RWPE2 (cell line): ENCODE measurements at regions not wholly inside any gene's neighbourhood (a gene's known extent, or its start where the extent isn't known, plus 50 kb on each side); places are given as distances from the start of the nearest gene placed in this dataset.

Experiments used
- ATAC-seq: fragments of 200-7000 bp; cut with Tn5 transposase; 3 replicates; pipeline ENCODE4 v1.9.1; 2021; ENCODE audit warnings: low read depth
- DNase-seq: peaks from one replicate; pipeline ENCODE4 v3.0.0-alpha.2; 2020; ENCODE audit warnings: low spot score
- H3K27ac ChIP-seq: fragments of 450-650 bp; 2 replicates; pipeline ENCODE4 v1.5.1; 2017; ENCODE audit warnings: mild to moderate bottlenecking; ENCODE audit not compliant: poor library complexity, severe bottlenecking
- H3K27me3 ChIP-seq: fragments of 250-450 bp; sonication (Bioruptor Pico); 2 replicates; pipeline ENCODE4 v1.5.1; 2021; ENCODE audit warnings: mild to moderate bottlenecking, moderate library complexity; ENCODE audit not compliant: insufficient read depth, poor library complexity, severe bottlenecking
- H3K36me3 ChIP-seq: fragments of 250-450 bp; sonication (Bioruptor Pico); 2 replicates; pipeline ENCODE4 v1.5.1; 2020; ENCODE audit warnings: low read depth, mild to moderate bottlenecking, moderate library complexity
- H3K4me1 ChIP-seq: fragments of 250-450 bp; sonication (Bioruptor Pico); 2 replicates; pipeline ENCODE4 v1.5.1; 2021; ENCODE audit warnings: mild to moderate bottlenecking, moderate library complexity; ENCODE audit not compliant: insufficient read depth, poor library complexity, severe bottlenecking
- H3K4me3 ChIP-seq: fragments of 250-450 bp; sonication (Bioruptor Pico); 2 replicates; pipeline ENCODE4 v1.5.1; 2021; ENCODE audit warnings: mild to moderate bottlenecking, moderate library complexity; ENCODE audit not compliant: severe bottlenecking
- H3K9me3 ChIP-seq: fragments of 250-450 bp; sonication (Bioruptor Pico); 2 replicates; pipeline ENCODE4 v1.5.1; 2021; ENCODE audit warnings: mild to moderate bottlenecking, moderate library complexity; ENCODE audit not compliant: severe bottlenecking
- TF ChIP-seq, protein P1 (sequence below): fragments of 450-650 bp; IDR thresholded peaks from one replicate; pipeline ENCODE4 v1.5.1; 2017; ENCODE audit warnings: mild to moderate bottlenecking, moderate library complexity; ENCODE audit not compliant: poor library complexity, severe bottlenecking

DNA sequence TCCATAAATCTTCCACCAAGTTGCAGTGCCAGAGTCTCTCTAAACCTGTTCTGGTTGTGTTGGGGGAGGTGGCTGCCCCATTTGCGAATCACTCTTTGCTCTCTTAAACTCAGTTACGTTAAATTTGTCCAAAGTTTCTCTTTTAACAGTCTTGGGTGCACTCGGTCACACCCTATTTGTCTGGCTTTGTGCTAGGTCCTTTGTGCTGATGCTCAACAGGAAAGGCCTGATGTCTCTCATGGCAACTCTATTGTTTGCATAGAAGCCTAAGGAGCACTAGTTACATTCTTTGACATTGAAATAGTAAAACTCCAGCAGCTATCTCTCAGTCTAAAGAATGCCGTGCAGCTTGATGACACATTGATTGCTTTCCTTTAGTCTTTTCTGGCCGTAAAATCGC is 105.1 kb downstream of the TRMT11 start:
- no peaks in the 10 kb centered on the region for H3K27me3 ChIP-seq
- ATAC-seq = no peak
- no peak for DNase-seq
- H3K9me3 ChIP-seq = no peaks in the 10 kb centered on the region
- H3K36me3 ChIP-seq = no peaks in the 10 kb centered on the region
- H3K4me3 ChIP-seq = no peak overlapping the region
- no peak overlapping the region for H3K27ac ChIP-seq
- no peaks in the 10 kb centered on the region for H3K4me1 ChIP-seq
- TF ChIP-seq, protein P1, sequence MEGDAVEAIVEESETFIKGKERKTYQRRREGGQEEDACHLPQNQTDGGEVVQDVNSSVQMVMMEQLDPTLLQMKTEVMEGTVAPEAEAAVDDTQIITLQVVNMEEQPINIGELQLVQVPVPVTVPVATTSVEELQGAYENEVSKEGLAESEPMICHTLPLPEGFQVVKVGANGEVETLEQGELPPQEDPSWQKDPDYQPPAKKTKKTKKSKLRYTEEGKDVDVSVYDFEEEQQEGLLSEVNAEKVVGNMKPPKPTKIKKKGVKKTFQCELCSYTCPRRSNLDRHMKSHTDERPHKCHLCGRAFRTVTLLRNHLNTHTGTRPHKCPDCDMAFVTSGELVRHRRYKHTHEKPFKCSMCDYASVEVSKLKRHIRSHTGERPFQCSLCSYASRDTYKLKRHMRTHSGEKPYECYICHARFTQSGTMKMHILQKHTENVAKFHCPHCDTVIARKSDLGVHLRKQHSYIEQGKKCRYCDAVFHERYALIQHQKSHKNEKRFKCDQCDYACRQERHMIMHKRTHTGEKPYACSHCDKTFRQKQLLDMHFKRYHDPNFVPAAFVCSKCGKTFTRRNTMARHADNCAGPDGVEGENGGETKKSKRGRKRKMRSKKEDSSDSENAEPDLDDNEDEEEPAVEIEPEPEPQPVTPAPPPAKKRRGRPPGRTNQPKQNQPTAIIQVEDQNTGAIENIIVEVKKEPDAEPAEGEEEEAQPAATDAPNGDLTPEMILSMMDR = no peak

DNA sequence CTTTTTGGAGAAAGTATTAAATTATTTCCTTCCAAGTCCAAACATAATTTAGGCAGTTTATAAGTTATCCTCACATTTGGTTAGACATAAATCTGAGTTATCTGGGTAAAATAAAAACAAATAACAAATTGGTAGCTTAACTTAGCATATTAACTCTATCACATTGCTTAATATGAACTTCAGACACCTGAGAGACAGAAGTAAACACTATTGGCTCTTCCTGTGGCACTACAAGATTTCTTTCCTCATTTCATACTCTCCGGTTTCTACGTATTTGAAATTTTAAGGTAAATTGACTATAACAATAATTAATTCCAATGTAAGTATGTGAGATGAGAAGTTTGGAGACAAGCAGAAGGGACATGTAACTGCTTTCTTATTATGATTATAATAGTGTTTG is 106.8 kb downstream of the TRMT11 start:
- Histone ChIP-seq H3K9me3 (no peaks in the 10 kb centered on the region), H3K4me3 (no peak overlapping the region), H3K36me3 (no peaks in the 10 kb centered on the region), H3K27me3 (no peaks in the 10 kb centered on the region), H3K27ac (no peak overlapping the region), H3K4me1 (no peaks in the 10 kb centered on the region)
- ATAC-seq (no peak), DNase-seq (no peak)
- TF ChIP-seq, protein P1 = no peak

DNA sequence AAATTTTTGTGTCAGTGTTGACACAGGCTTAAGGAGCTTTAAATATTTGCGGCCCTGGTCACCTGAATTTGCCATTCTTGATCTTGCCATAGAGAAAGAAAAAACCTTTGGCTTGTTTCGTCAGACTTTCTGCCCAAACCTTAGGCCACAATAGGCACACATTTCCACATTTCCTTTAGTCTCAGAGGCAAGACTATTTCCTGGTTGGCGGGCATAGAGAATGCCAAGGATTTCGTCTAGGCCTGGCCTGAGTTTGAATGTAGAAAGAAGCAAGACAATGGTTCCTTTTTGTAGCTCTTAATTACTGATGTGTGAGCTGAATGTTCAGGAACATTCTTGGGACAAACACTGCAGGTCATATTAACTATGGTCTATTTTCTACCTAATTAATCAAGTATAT is 108.1 kb downstream of the TRMT11 start:
- Histone ChIP-seq H3K4me3 (no peak overlapping the region), H3K9me3 (no peaks in the 10 kb centered on the region), H3K27ac (no peak overlapping the region), H3K36me3 (no peaks in the 10 kb centered on the region), H3K4me1 (no peaks in the 10 kb centered on the region), H3K27me3 (no peaks in the 10 kb centered on the region)
- TF ChIP-seq, protein P1 = no peak
- no peak for DNase-seq
- ATAC-seq = no peak

DNA sequence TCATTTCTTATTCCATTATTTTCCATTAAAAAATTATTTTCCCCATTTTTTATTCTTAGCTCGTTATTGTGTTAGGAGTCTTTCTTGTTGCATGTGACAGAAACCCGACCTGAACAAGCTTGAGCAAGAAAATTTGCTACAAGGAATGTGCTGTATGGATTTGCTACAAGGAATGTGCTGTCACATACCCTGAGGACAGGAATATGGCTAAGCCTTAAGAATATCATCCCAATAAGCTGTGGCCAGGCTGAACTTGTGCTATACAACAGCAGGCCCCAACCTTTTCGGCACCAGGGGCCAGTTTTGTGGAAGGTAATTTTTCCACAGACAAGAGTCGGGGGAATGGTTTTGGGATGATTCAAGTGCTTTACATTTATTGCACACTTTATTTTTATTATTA is 114.0 kb downstream of the TRMT11 start:
- ATAC-seq (no peak), DNase-seq (no peak)
- Histone ChIP-seq H3K27ac (no peak overlapping the region), H3K4me1 (no peaks in the 10 kb centered on the region), H3K36me3 (no peaks in the 10 kb centered on the region), H3K4me3 (no peak overlapping the region), H3K27me3 (no peaks in the 10 kb centered on the region), H3K9me3 (no peaks in the 10 kb centered on the region)
- TF ChIP-seq, protein P1 = no peak

DNA sequence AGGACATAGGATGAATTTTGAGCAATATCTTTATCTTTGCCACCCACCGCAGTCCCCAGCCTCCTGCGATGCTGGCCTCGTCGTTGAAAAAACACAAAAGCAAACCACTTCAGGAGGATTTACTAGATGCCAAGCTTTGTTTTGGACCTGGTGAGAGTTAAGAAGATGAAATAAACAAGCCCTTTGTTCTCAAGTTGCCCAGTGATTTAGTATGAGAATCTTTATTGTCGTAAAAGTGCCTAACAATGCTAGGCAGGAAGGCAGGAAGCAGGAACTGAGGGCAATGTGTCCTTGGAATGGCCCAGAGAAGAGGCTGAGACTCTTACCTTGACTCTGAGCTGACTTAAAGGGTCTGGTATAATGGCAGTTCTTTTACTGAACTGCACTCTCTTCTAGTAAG is 116.0 kb downstream of the TRMT11 start:
- Histone ChIP-seq H3K9me3 (no peaks in the 10 kb centered on the region), H3K27ac (no peak overlapping the region), H3K4me3 (no peak overlapping the region), H3K27me3 (no peaks in the 10 kb centered on the region), H3K36me3 (no peaks in the 10 kb centered on the region), H3K4me1 (no peaks in the 10 kb centered on the region)
- DNase-seq (no peak), ATAC-seq (no peak)
- TF ChIP-seq, protein P1 = no peak
